ENCODE measurements at regions not wholly inside any gene's neighbourhood (a gene's known extent, or its start where the extent isn't known, plus 50 kb on each side); places are given as distances from the start of the nearest gene placed in this dataset.

DNA sequence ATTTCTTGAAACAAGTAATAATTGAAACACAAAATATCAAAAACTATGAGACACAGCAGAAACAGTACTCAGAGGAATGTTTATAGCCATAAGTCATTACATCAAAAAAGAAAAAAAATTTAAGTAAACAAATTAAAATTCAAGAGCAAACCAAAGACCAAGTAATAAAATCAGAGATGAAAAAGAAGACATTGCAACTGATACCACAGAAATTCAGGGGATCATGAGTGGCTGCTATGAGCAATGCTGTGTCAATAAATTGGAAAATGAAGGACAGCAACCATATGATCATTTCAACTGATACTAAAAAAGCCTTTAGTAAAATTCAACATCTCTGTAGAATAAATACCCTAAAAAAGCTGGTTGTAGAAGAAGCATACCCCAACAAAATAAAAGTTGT lies 644.1 kb upstream of the BCHE start:
- no peak overlapping the region for H3K4me2 ChIP-seq
- no peaks in the 10 kb centered on the region for H3K9me3 ChIP-seq
- no peak for TF ChIP-seq MEF2A (IDR thresholded peaks at IDR 0.05; ENCODE audit: borderline replicate concordance, low read depth)
- no peak for TF ChIP-seq TEAD4 (IDR thresholded peaks at IDR 0.05; ENCODE audit: borderline replicate concordance, insufficient read depth)
- TF ChIP-seq RAD21 (IDR thresholded peaks at IDR 0.05; ENCODE audit: low read length): no peak
- no peak for TF ChIP-seq YY1 (IDR thresholded peaks at IDR 0.05; ENCODE audit: low read depth)
- no peak for TF ChIP-seq RXRA (IDR thresholded peaks at IDR 0.05; ENCODE audit: borderline replicate concordance, low read depth)
- TF ChIP-seq GABPA (IDR thresholded peaks at IDR 0.05; ENCODE audit: low read depth): no peak
- no peak for TF ChIP-seq SMC3 (IDR thresholded peaks at IDR 0.05; ENCODE audit: low read depth, low read length)
- TF ChIP-seq, protein P1, sequence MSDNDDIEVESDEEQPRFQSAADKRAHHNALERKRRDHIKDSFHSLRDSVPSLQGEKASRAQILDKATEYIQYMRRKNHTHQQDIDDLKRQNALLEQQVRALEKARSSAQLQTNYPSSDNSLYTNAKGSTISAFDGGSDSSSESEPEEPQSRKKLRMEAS (IDR thresholded peaks at IDR 0.05; ENCODE audit: low read depth): no peak
- no peak for TF ChIP-seq REST (IDR thresholded peaks at IDR 0.05; ENCODE audit: low read depth, low read length)
- no peak for TF ChIP-seq NRF1 (IDR thresholded peaks at IDR 0.05; ENCODE audit: low read depth, low read length)
- H3K27me3 ChIP-seq (ENCODE audit: insufficient read depth): no peaks in the 10 kb centered on the region
- H4K20me1 ChIP-seq (ENCODE audit: insufficient read depth): no peaks in the 10 kb centered on the region
- CTCF ChIA-PET: no interaction called here
- H3K9ac ChIP-seq: no peak overlapping the region
- no peak for DNase-seq
- POLR2A ChIA-PET: no interaction called here
- no peaks in the 10 kb centered on the region for H3F3A ChIP-seq (replicated peaks; ENCODE audit: insufficient read depth)
- no peaks in the 10 kb centered on the region for H3K79me2 ChIP-seq (ENCODE audit: insufficient read depth)
- peaks cover 1% of the 10 kb centered on the region; the same call in 1 of the 2 replicates for H3K9me2 ChIP-seq
- no peak overlapping the region for H2AFZ ChIP-seq (ENCODE audit: low read depth)
- no peak overlapping the region for H3K4me3 ChIP-seq (ENCODE audit: low read depth in 2 of 2, low read length in 1 of 2)
- no peak overlapping the region for H3K27ac ChIP-seq (ENCODE audit: low read depth in 2 of 2, low read length in 1 of 2)
- no peaks in the 10 kb centered on the region for H3K36me3 ChIP-seq (replicated peaks in 1 of 2; ENCODE audit: control insufficient read depth in 1 of 2, insufficient read depth in 2 of 2, low read length in 1 of 2)
- H3K4me1 ChIP-seq (ENCODE audit: control insufficient read depth in 1 of 2, insufficient read depth in 2 of 2, low read depth in 1 of 2, low read length in 1 of 2): no peaks in the 10 kb centered on the region

DNA sequence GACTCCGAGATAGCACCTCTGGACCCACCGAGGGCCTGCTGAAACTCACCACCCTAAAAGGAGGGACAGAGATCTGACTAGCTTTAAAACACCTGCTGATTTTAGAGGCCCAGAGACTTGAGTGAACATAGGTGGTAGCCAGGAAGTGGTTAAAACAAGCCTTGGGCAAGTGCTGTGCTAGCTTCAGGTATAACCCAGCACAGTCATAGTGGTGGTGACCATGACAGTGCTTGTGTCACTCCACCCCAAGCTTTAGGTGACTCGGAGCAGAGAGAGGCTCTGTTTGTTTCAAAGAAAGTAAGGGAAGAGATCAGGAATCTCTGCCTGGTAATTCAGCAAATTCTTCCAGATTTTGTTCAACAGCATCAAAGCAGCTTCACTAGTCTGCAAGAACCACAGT lies 641.1 kb upstream of the BCHE start:
- H4K20me1 ChIP-seq (ENCODE audit: insufficient read depth): no peaks in the 10 kb centered on the region
- no peak for DNase-seq
- no peaks in the 10 kb centered on the region for H3K27me3 ChIP-seq (ENCODE audit: insufficient read depth)
- no peaks in the 10 kb centered on the region for H3K36me3 ChIP-seq (replicated peaks in 1 of 2; ENCODE audit: control insufficient read depth in 1 of 2, insufficient read depth in 2 of 2, low read length in 1 of 2)
- H2AFZ ChIP-seq (ENCODE audit: low read depth): no peak overlapping the region
- no peak overlapping the region for H3K4me2 ChIP-seq
- 0 out of 2 replicates have a peak, but pooled peaks cover 3% of the 10 kb centered on the region for H3K9me2 ChIP-seq
- no peaks in the 10 kb centered on the region for H3K9me3 ChIP-seq
- no peaks in the 10 kb centered on the region for H3K4me1 ChIP-seq (ENCODE audit: control insufficient read depth in 1 of 2, insufficient read depth in 2 of 2, low read depth in 1 of 2, low read length in 1 of 2)
- H3K4me3 ChIP-seq (ENCODE audit: low read depth in 2 of 2, low read length in 1 of 2): no peak overlapping the region
- H3F3A ChIP-seq (replicated peaks; ENCODE audit: insufficient read depth): no peaks in the 10 kb centered on the region
- ChIA-PET CTCF (no interaction called here), POLR2A (no interaction called here)
- H3K27ac ChIP-seq (ENCODE audit: low read depth in 2 of 2, low read length in 1 of 2): no peak overlapping the region
- H3K79me2 ChIP-seq (ENCODE audit: insufficient read depth): no peaks in the 10 kb centered on the region
- no peak overlapping the region for H3K9ac ChIP-seq
- 7% methylated on average over 3 of the region's 3 CpGs for WGBS (ENCODE audit: low lambda C conversion rate)
- TF ChIP-seq CHD2 (IDR thresholded peaks at IDR 0.05; ENCODE audit: low read length, partially characterized antibody) (no peak), CTCF (IDR thresholded peaks at IDR 0.05) (no peak), NRF1 (IDR thresholded peaks at IDR 0.05; ENCODE audit: low read depth, low read length) (no peak), POLR2AphosphoS5 (IDR thresholded peaks at IDR 0.05; ENCODE audit: low read depth, low read length) (no peak), TCF12 (IDR thresholded peaks at IDR 0.05) (no peak), YY1 (IDR thresholded peaks at IDR 0.05; ENCODE audit: low read depth) (no peak), RFX5 (IDR thresholded peaks at IDR 0.05; ENCODE audit: low read length) (no peak), MXI1 (IDR thresholded peaks at IDR 0.05; ENCODE audit: low read depth, low read length) (no peak), USF1 (IDR thresholded peaks at IDR 0.05; ENCODE audit: borderline replicate concordance, low read depth) (no peak), SMC3 (IDR thresholded peaks at IDR 0.05; ENCODE audit: low read depth, low read length) (no peak), GABPA (IDR thresholded peaks at IDR 0.05; ENCODE audit: low read depth) (no peak)
- TF ChIP-seq, protein P2, sequence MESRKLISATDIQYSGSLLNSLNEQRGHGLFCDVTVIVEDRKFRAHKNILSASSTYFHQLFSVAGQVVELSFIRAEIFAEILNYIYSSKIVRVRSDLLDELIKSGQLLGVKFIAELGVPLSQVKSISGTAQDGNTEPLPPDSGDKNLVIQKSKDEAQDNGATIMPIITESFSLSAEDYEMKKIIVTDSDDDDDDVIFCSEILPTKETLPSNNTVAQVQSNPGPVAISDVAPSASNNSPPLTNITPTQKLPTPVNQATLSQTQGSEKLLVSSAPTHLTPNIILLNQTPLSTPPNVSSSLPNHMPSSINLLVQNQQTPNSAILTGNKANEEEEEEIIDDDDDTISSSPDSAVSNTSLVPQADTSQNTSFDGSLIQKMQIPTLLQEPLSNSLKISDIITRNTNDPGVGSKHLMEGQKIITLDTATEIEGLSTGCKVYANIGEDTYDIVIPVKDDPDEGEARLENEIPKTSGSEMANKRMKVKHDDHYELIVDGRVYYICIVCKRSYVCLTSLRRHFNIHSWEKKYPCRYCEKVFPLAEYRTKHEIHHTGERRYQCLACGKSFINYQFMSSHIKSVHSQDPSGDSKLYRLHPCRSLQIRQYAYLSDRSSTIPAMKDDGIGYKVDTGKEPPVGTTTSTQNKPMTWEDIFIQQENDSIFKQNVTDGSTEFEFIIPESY (IDR thresholded peaks at IDR 0.05; ENCODE audit: borderline replicate concordance, low read depth): no peak
- TF ChIP-seq, protein P3, sequence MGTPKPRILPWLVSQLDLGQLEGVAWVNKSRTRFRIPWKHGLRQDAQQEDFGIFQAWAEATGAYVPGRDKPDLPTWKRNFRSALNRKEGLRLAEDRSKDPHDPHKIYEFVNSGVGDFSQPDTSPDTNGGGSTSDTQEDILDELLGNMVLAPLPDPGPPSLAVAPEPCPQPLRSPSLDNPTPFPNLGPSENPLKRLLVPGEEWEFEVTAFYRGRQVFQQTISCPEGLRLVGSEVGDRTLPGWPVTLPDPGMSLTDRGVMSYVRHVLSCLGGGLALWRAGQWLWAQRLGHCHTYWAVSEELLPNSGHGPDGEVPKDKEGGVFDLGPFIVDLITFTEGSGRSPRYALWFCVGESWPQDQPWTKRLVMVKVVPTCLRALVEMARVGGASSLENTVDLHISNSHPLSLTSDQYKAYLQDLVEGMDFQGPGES (IDR thresholded peaks at IDR 0.05; ENCODE audit: low read depth, low read length): no peak
